Erythroblast (primary cell): ENCODE measurements at regions not wholly inside any gene's neighbourhood (a gene's known extent, or its start where the extent isn't known, plus 50 kb on each side); places are given as distances from the start of the nearest gene placed in this dataset.

Source experiments
- GATA1 ChIP-seq: IDR thresholded peaks from 2 replicates; pipeline ENCODE4 v1.6.1; 2011; ENCODE audit warnings: low read depth, mild to moderate bottlenecking, control low read depth, low read length, moderate library complexity
- POLR2A ChIP-seq: IDR thresholded peaks from 2 replicates; pipeline ENCODE4 v1.6.1; 2011; ENCODE audit warnings: mild to moderate bottlenecking, low read length

DNA sequence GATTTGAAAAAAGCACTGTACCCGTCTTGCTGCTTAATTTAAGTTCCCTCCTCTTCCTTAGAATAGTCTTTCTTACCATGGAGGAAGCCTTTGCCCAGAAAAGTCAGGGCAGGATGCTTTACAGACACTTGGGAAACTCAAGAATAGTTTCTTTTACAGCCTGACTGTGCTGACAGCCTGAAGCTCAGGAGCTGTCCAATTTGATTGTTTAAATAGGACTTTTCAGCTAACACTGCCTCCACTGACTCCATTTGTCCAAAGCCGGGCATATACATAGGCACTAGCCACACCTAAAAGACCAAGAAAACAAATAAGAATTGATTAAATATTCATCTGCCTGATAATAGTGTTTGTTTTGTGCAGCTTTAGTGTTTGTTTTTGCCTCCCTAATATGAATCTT, 110.9 kb upstream of the L3MBTL4 start:
- TF ChIP-seq POLR2A = no peak
- TF ChIP-seq GATA1 = no peak
